Lower lobe of right lung (tissue), 2 donors: ENCODE measurements at regions not wholly inside any gene's neighbourhood (a gene's known extent, or its start where the extent isn't known, plus 50 kb on each side); places are given as distances from the start of the nearest gene placed in this dataset.
A peak's percentile ranks its signal among the peaks of the same experiment; 100 is the strongest.

Experiments used
- ATAC-seq, 2 donors: fragments of 200-7000 bp; cut with Tn5 transposase; one replicate each; pipeline ENCODE4 v1.9.1; 2020 to 2022; ENCODE audit warnings: mild to moderate bottlenecking in 2 of 2, moderate library complexity in 2 of 2
- DNase-seq: peaks from one replicate; pipeline ENCODE4 v3.0.0-alpha.2; 2020
- H3K27ac ChIP-seq: fragments of 200-600 bp; one replicate; pipeline ENCODE4 v1.8.0; 2022
- H3K27me3 ChIP-seq: fragments of 200-600 bp; one replicate; pipeline ENCODE4 v1.8.0; 2022; ENCODE audit warnings: low read depth
- H3K36me3 ChIP-seq: fragments of 200-600 bp; one replicate; pipeline ENCODE4 v1.8.0; 2022; ENCODE audit warnings: mild to moderate bottlenecking
- H3K4me1 ChIP-seq: fragments of 200-600 bp; one replicate; pipeline ENCODE4 v1.8.0; 2022
- H3K4me3 ChIP-seq: fragments of 200-600 bp; one replicate; pipeline ENCODE4 v1.8.0; 2022; ENCODE audit warnings: mild to moderate bottlenecking
- H3K9me3 ChIP-seq: fragments of 200-600 bp; one replicate; pipeline ENCODE4 v1.8.0; 2022
- intact Hi-C: fragments of 100-400 bp; cut with DNase I; formaldehyde crosslinking; loops from one replicate; pipeline ENCODE4 v1.11.0; 2022
- TF ChIP-seq, protein P1 (sequence below): fragments of 200-600 bp; IDR thresholded peaks from one replicate; pipeline ENCODE4 v1.8.0; 2022; ENCODE audit warnings: antibody characterized with exemption, mild to moderate bottlenecking
- donor health status: DM: no; HTN: yes; CAD: no; lungs with severe emphysema.

- Histone ChIP-seq H3K4me1 (no peaks in the 10 kb centered on the region), H3K9me3 (no peaks in the 10 kb centered on the region), H3K27ac (no peak overlapping the region), H3K4me3 (no peak overlapping the region), H3K27me3 (no peaks in the 10 kb centered on the region), H3K36me3 (no peaks in the 10 kb centered on the region)
- DNase-seq (no peak), ATAC-seq (peak in 1 of 2 donors; percentile 37)
- intact Hi-C loops, result no loop called here
- TF ChIP-seq, protein P1, sequence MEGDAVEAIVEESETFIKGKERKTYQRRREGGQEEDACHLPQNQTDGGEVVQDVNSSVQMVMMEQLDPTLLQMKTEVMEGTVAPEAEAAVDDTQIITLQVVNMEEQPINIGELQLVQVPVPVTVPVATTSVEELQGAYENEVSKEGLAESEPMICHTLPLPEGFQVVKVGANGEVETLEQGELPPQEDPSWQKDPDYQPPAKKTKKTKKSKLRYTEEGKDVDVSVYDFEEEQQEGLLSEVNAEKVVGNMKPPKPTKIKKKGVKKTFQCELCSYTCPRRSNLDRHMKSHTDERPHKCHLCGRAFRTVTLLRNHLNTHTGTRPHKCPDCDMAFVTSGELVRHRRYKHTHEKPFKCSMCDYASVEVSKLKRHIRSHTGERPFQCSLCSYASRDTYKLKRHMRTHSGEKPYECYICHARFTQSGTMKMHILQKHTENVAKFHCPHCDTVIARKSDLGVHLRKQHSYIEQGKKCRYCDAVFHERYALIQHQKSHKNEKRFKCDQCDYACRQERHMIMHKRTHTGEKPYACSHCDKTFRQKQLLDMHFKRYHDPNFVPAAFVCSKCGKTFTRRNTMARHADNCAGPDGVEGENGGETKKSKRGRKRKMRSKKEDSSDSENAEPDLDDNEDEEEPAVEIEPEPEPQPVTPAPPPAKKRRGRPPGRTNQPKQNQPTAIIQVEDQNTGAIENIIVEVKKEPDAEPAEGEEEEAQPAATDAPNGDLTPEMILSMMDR, result no peak
Observed at GRCh38 chr6:1136415-1136774, 175.5 kb upstream of the FOXQ1 start.

- H3K9me3 ChIP-seq, result no peaks in the 10 kb centered on the region
- no peak overlapping the region for H3K4me3 ChIP-seq
- ATAC-seq, result no peak
- no peaks in the 10 kb centered on the region for H3K27me3 ChIP-seq
- no peak for DNase-seq
- H3K27ac ChIP-seq, result no peak overlapping the region
- no peaks in the 10 kb centered on the region for H3K36me3 ChIP-seq
- H3K4me1 ChIP-seq, result no peaks in the 10 kb centered on the region
- intact Hi-C loops, result no loop called here
- TF ChIP-seq, protein P1, result no peak
Observed at GRCh38 chr6:1135726-1136414, 176.0 kb upstream of the FOXQ1 start.

GRCh38 chr6:1131285-1132079 is 180.4 kb upstream of the FOXQ1 start:
- Histone ChIP-seq H3K4me3 (no peak overlapping the region), H3K36me3 (no peaks in the 10 kb centered on the region), H3K27ac (no peak overlapping the region), H3K4me1 (no peaks in the 10 kb centered on the region), H3K9me3 (no peaks in the 10 kb centered on the region), H3K27me3 (no peaks in the 10 kb centered on the region)
- intact Hi-C loops, result no loop called here
- ATAC-seq (peak; percentile 75 to 82), DNase-seq (no peak)
- TF ChIP-seq, protein P1, result no peak

DNA sequence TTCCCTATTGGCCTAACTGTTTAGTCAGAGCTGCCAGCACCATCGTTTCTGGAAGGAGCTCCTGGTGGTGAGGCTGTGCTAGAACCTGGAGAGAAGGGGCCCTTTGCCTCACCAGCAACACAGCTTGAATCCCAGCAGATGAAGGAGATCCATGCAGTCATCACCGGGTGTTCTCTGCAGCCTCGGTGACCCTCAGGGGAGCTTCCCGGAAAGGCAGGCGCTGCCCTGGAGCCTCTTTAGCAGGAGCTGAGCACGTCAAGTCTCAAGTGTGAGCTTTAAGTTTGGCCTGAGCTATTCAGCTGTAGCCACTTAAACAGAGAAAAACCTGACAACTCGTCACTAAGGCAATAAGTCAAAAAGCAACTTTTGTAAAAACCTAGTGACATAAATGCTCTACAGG is 181.2 kb upstream of the FOXQ1 start:
- no peaks in the 10 kb centered on the region for H3K27me3 ChIP-seq
- intact Hi-C loops, result no loop called here
- H3K4me1 ChIP-seq, result no peaks in the 10 kb centered on the region
- DNase-seq (no peak), ATAC-seq (peak; percentile 42 to 54)
- no peak overlapping the region for H3K27ac ChIP-seq
- TF ChIP-seq, protein P1, result no peak
- H3K36me3 ChIP-seq, result no peaks in the 10 kb centered on the region
- no peak overlapping the region for H3K4me3 ChIP-seq
- H3K9me3 ChIP-seq, result no peaks in the 10 kb centered on the region

- Histone ChIP-seq H3K27ac (no peak overlapping the region), H3K4me3 (no peak overlapping the region), H3K36me3 (no peaks in the 10 kb centered on the region), H3K4me1 (no peaks in the 10 kb centered on the region), H3K27me3 (no peaks in the 10 kb centered on the region), H3K9me3 (no peaks in the 10 kb centered on the region)
- intact Hi-C loops, result no loop called here
- DNase-seq (no peak), ATAC-seq (no peak)
- TF ChIP-seq, protein P1, result no peak
Observed at GRCh38 chr6:1129131-1129530, 182.8 kb upstream of the FOXQ1 start.
